ENCODE measurements at regions not wholly inside any gene's neighbourhood (a gene's known extent, or its start where the extent isn't known, plus 50 kb on each side); places are given as distances from the start of the nearest gene placed in this dataset.

- TF ChIP-seq ZNF318 (CRISPR knock-in tag; IDR thresholded peaks at IDR 0.05): no peak
- no peak for TF ChIP-seq TBL1XR1 (IDR thresholded peaks at IDR 0.05; ENCODE audit: borderline replicate concordance, low read length, partially characterized antibody)
- TF ChIP-seq ARID4A (CRISPR knock-in tag; IDR thresholded peaks at IDR 0.05; ENCODE audit: borderline replicate concordance): no peak
- TF ChIP-seq ZNF256 (CRISPR knock-in tag; conservative IDR thresholded peaks at IDR 0.05): no peak
- TF ChIP-seq ATF6 (CRISPR knock-in tag; conservative IDR thresholded peaks at IDR 0.05): no peak
- no peak for TF ChIP-seq ZSCAN20 (CRISPR knock-in tag; IDR thresholded peaks at IDR 0.05; ENCODE audit: borderline replicate concordance)
Measured at GRCh38 chr18:14943967-14944636, 196.1 kb downstream of the ANKRD30B start (continued).
